IMR-90 (cell line): ENCODE measurements at regions not wholly inside any gene's neighbourhood (a gene's known extent, or its start where the extent isn't known, plus 50 kb on each side); places are given as distances from the start of the nearest gene placed in this dataset.

ENCODE experiments used
- ATAC-seq: fragments of 200-7000 bp; cut with Tn5 transposase; 2 replicates; pipeline ENCODE4 v1.9.1; 2020; ENCODE audit warnings: low read depth, mild to moderate bottlenecking, moderate library complexity
- BruUV-seq: library from RNA; stranded (reverse); fragments of 400-500 nt; replicated peaks from 2 replicates; lab custom pipeline; 2021; lab: Mats Ljungman, UMichigan
- CTCF ChIA-PET: fragments of 300-600 bp; formaldehyde crosslinking; extraction: SDS; loops from one replicate; lab custom pipeline; 2021; ENCODE audit warnings: antibody characterized with exemption; lab: Yijun Ruan, JAX
- POLR2A ChIA-PET: fragments of 300-600 bp; sonication (Branson Sonifier 250); formaldehyde crosslinking; loops from one replicate; lab custom pipeline; 2022; ENCODE audit warnings: antibody characterized with exemption; ENCODE audit not compliant: unreplicated experiment; lab: Charles Lee
- DNase-seq: peaks from one replicate; pipeline ENCODE4 v3.0.0; 2013
- H2AFZ ChIP-seq: replicated peaks from 2 replicates; pipeline ENCODE3; 2013; ENCODE audit warnings: low read length, mild to moderate bottlenecking; ENCODE audit not compliant: poor library complexity
- H2AK5ac ChIP-seq: 2 replicates; pipeline ENCODE4 v1.6.1; 2013; ENCODE audit warnings: low read depth, low read length, inconsistent platforms
- H2AK9ac ChIP-seq: replicated peaks from 2 replicates; pipeline ENCODE3; 2013; ENCODE audit warnings: mild to moderate bottlenecking, low read depth, low read length, moderate library complexity; ENCODE audit not compliant: poor library complexity
- H2BK120ac ChIP-seq: 2 replicates; pipeline ENCODE4 v1.6.1; 2013; ENCODE audit warnings: low read depth, low read length, inconsistent platforms
- H2BK15ac ChIP-seq: 3 replicates; pipeline ENCODE4 v1.6.1; 2013; ENCODE audit warnings: low read depth, low read length, inconsistent platforms
- H2BK20ac ChIP-seq: 2 replicates; pipeline ENCODE4 v1.6.1; 2013; ENCODE audit warnings: low read depth, mild to moderate bottlenecking, inconsistent platforms, low read length, moderate library complexity
- H2BK5ac ChIP-seq: 2 replicates; pipeline ENCODE4 v1.6.1; 2013; ENCODE audit warnings: mild to moderate bottlenecking, low read depth, low read length, inconsistent platforms; ENCODE audit not compliant: poor library complexity, severe bottlenecking
- H3K14ac ChIP-seq: replicated peaks from 2 replicates; pipeline ENCODE4 v1.6.1; 2013; ENCODE audit warnings: low read depth, low read length, inconsistent platforms
- H3K18ac ChIP-seq: 2 replicates; pipeline ENCODE4 v1.6.1; 2013; ENCODE audit warnings: low read depth, low read length, control low read depth
- H3K23ac ChIP-seq: 2 replicates; pipeline ENCODE4 v1.6.1; 2013; ENCODE audit warnings: low read depth, low read length, inconsistent platforms
- H3K27ac ChIP-seq: 2 replicates; pipeline ENCODE4 v1.5.1; 2013; ENCODE audit warnings: mild to moderate bottlenecking, control low read depth, low read length; ENCODE audit not compliant: insufficient read depth
- H3K27me3 ChIP-seq: 2 replicates; pipeline ENCODE4 v1.6.1; 2013; ENCODE audit warnings: low read length; ENCODE audit not compliant: control insufficient read depth, insufficient read depth
- H3K36me3 ChIP-seq: 2 replicates; pipeline ENCODE4 v1.6.1; 2013; ENCODE audit warnings: low read length, mixed read lengths; ENCODE audit not compliant: control insufficient read depth, insufficient read depth
- H3K4ac ChIP-seq: 2 replicates; pipeline ENCODE4 v1.6.1; 2013; ENCODE audit warnings: low read depth, low read length, inconsistent platforms
- H3K4me1 ChIP-seq: 2 replicates; pipeline ENCODE4 v1.6.1; 2013; ENCODE audit warnings: low read length, mixed read lengths; ENCODE audit not compliant: control insufficient read depth, insufficient read depth
- H3K4me2 ChIP-seq: 2 replicates; pipeline ENCODE4 v1.6.1; 2013; ENCODE audit warnings: low read depth, mild to moderate bottlenecking, control low read depth, low read length, moderate library complexity
- H3K4me3 ChIP-seq: 2 replicates; pipeline ENCODE4 v1.5.1; 2013; ENCODE audit warnings: low read depth, mild to moderate bottlenecking, control low read depth, low read length, moderate library complexity; ENCODE audit not compliant: insufficient read depth
- H3K56ac ChIP-seq: 2 replicates; pipeline ENCODE4 v1.6.1; 2013; ENCODE audit warnings: low read length, inconsistent platforms; ENCODE audit not compliant: insufficient read depth; ENCODE audit errors: extremely low read depth
- H3K79me1 ChIP-seq, 2 experiments: 2 replicates each; pipeline ENCODE4 v1.6.1; 2013; ENCODE audit warnings: low read length in 2 of 2, inconsistent platforms in 1 of 2, low read depth in 1 of 2
- H3K9ac ChIP-seq: 2 replicates; pipeline ENCODE4 v1.6.1; 2013; ENCODE audit warnings: low read depth, low read length, control low read depth
- H3K9me1 ChIP-seq: 2 replicates; pipeline ENCODE4 v1.6.1; 2013; ENCODE audit warnings: low read length, inconsistent platforms; ENCODE audit not compliant: insufficient read depth
- H3K9me3 ChIP-seq: 2 replicates; pipeline ENCODE4 v1.6.1; 2013; ENCODE audit warnings: low read length; ENCODE audit not compliant: control insufficient read depth, insufficient read depth
- H4K20me1 ChIP-seq: 2 replicates; pipeline ENCODE4 v1.6.1; 2013; ENCODE audit warnings: low read length, inconsistent platforms; ENCODE audit not compliant: insufficient read depth
- H4K5ac ChIP-seq: 2 replicates; pipeline ENCODE4 v1.6.1; 2013; ENCODE audit warnings: mild to moderate bottlenecking, low read depth, low read length, control low read depth
- H4K8ac ChIP-seq, 2 experiments: 2 replicates each; pipeline ENCODE4 v1.6.1; 2013; ENCODE audit warnings: low read depth in 2 of 2, low read length in 2 of 2, control low read depth in 1 of 2, inconsistent platforms in 1 of 2
- H4K91ac ChIP-seq: 2 replicates; pipeline ENCODE4 v1.6.1; 2013; ENCODE audit warnings: low read depth, low read length, inconsistent platforms; ENCODE audit not compliant: insufficient read depth
- BHLHE40 ChIP-seq: fragments of 150-350 bp; IDR thresholded peaks from 2 replicates; pipeline ENCODE4 v1.6.1; 2016; ENCODE audit warnings: mild to moderate bottlenecking, low read depth, low read length
- CEBPB ChIP-seq: IDR thresholded peaks from 2 replicates; pipeline ENCODE4 v1.6.1; 2012; ENCODE audit warnings: low read depth, low read length, improper control_type of control experiment
- CHD1 ChIP-seq: IDR thresholded peaks from 2 replicates; pipeline ENCODE4 v1.6.1; 2012; ENCODE audit warnings: low read depth, low read length, improper control_type of control experiment
- FOS ChIP-seq: fragments of 150-350 bp; IDR thresholded peaks from 2 replicates; pipeline ENCODE4 v1.6.1; 2016; ENCODE audit warnings: low read depth, low read length
- MAFK ChIP-seq: IDR thresholded peaks from 2 replicates; pipeline ENCODE4 v1.6.1; 2012; ENCODE audit warnings: low read depth, low read length, improper control_type of control experiment
- MAZ ChIP-seq: IDR thresholded peaks from 2 replicates; pipeline ENCODE4 v1.6.1; 2012; ENCODE audit warnings: low read depth, mild to moderate bottlenecking, low read length, improper control_type of control experiment, moderate library complexity, borderline replicate concordance
- MXI1 ChIP-seq: IDR thresholded peaks from 2 replicates; pipeline ENCODE4 v1.6.1; 2012; ENCODE audit warnings: low read depth, mild to moderate bottlenecking, low read length, moderate library complexity, borderline replicate concordance
- NFE2L2 ChIP-seq: fragments of 150-350 bp; IDR thresholded peaks from 2 replicates; pipeline ENCODE4 v1.6.1; 2016; ENCODE audit warnings: low read depth, mild to moderate bottlenecking, low read length
- POLR2A ChIP-seq: IDR thresholded peaks from 2 replicates; pipeline ENCODE4 v1.6.1; 2012; ENCODE audit warnings: mild to moderate bottlenecking, low read depth, low read length
- RAD21 ChIP-seq: IDR thresholded peaks from 2 replicates; pipeline ENCODE4 v1.6.1; 2012; ENCODE audit warnings: low read length, improper control_type of control experiment
- RCOR1 ChIP-seq: IDR thresholded peaks from 2 replicates; pipeline ENCODE4 v1.6.1; 2012; ENCODE audit warnings: mild to moderate bottlenecking, low read length, improper control_type of control experiment; ENCODE audit not compliant: insufficient replicate concordance
- RFX5 ChIP-seq: IDR thresholded peaks from 2 replicates; pipeline ENCODE4 v1.8.0; 2012; ENCODE audit warnings: low read depth, mild to moderate bottlenecking, low read length, moderate library complexity
- SMC3 ChIP-seq: fragments of 150-350 bp; IDR thresholded peaks from 2 replicates; pipeline ENCODE4 v1.6.1; 2016; ENCODE audit warnings: low read depth, mild to moderate bottlenecking, antibody characterized with exemption, low read length, moderate library complexity
- WGBS, 2 experiments: methylation state at CpG; one replicate each; pipeline versions ENCODE4 v1.1.5 to v1.1.7; 2013; ENCODE audit warnings: missing lambda C conversion rate in 2 of 2; ENCODE audit not compliant: insufficient read length in 1 of 2; ENCODE audit errors: extremely low coverage in 2 of 2; 5-methylcytosine and 5-hydroxymethylcytosine counted together
- dilution Hi-C: fragments of 300-500 bp; cut with HindIII; formaldehyde crosslinking; loops from one replicate; pipeline ENCODE4 v1.14.3; 2018; ENCODE audit warnings: low sequenced_read_pairs; ENCODE audit not compliant: unreplicated experiment
- in situ Hi-C: fragments of 300-500 bp; cut with MboI; formaldehyde crosslinking; loops from 3 replicates; pipeline ENCODE4 v1.14.3; 2019; ENCODE audit warnings: low sequenced_read_pairs, inconsistent platforms, mixed read lengths
- intact Hi-C: fragments of 100-400 bp; cut with micrococcal nuclease; formaldehyde crosslinking; loops from 2 replicates; pipeline ENCODE4 v1.10.0; 2022
- TF ChIP-seq, protein P1 (sequence below): fragments of 150-350 bp; IDR thresholded peaks from 2 replicates; pipeline ENCODE4 v1.6.1; 2016; ENCODE audit warnings: low read depth, mild to moderate bottlenecking, low read length, moderate library complexity, borderline replicate concordance
- TF ChIP-seq, protein P2 (sequence below): conservative IDR thresholded peaks from 2 replicates; pipeline ENCODE4 v1.5.1; 2012; ENCODE audit warnings: mild to moderate bottlenecking, low read depth, low read length, improper control_type of control experiment
- TF ChIP-seq, protein P3 (sequence below): fragments of 150-350 bp; IDR thresholded peaks from 2 replicates; pipeline ENCODE4 v1.6.1; 2017; ENCODE audit warnings: mild to moderate bottlenecking, antibody characterized with exemption, low read length, low read depth

DNA sequence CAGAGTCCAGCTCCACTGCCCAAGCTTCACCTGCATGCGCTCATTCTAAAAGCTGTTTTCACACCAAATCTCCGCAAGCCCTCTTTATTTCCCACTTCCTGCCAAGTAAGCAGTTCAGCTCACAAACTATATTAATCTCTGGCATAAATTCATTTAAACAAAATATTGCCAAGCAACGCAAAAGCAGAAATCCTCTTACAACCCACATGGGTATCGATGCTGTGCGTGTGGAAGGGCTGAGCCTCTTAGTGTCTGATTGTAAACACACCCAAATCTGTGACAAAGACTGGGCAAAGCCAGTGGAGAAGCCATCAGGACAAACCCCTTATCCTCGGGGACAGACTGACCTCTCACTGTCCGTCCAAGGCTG is 124.3 kb upstream of the ATP2B2 start:
- CTCF ChIA-PET: no interaction called here
- H3K4me3 ChIP-seq: no peak overlapping the region
- H3K9me1 ChIP-seq: no peaks in the 10 kb centered on the region
- ATAC-seq (no peak), DNase-seq (no peak)
- H2BK5ac ChIP-seq: no peak overlapping the region
- no peak overlapping the region for H3K9ac ChIP-seq
- no peaks in the 10 kb centered on the region for H3K9me3 ChIP-seq
- POLR2A ChIA-PET: no interaction called here
- intact Hi-C loops: no loop called here
- in situ Hi-C loops: no loop called here
- TF ChIP-seq RFX5 (no peak), SMC3 (no peak), CHD1 (no peak), RCOR1 (no peak), FOS (no peak), MAFK (no peak), BHLHE40 (no peak), MXI1 (no peak), POLR2A (no peak), NFE2L2 (no peak), RAD21 (no peak), MAZ (no peak), CEBPB (no peak)
- TF ChIP-seq, protein P1, sequence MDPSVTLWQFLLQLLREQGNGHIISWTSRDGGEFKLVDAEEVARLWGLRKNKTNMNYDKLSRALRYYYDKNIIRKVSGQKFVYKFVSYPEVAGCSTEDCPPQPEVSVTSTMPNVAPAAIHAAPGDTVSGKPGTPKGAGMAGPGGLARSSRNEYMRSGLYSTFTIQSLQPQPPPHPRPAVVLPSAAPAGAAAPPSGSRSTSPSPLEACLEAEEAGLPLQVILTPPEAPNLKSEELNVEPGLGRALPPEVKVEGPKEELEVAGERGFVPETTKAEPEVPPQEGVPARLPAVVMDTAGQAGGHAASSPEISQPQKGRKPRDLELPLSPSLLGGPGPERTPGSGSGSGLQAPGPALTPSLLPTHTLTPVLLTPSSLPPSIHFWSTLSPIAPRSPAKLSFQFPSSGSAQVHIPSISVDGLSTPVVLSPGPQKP: no peak
- TF ChIP-seq, protein P2, sequence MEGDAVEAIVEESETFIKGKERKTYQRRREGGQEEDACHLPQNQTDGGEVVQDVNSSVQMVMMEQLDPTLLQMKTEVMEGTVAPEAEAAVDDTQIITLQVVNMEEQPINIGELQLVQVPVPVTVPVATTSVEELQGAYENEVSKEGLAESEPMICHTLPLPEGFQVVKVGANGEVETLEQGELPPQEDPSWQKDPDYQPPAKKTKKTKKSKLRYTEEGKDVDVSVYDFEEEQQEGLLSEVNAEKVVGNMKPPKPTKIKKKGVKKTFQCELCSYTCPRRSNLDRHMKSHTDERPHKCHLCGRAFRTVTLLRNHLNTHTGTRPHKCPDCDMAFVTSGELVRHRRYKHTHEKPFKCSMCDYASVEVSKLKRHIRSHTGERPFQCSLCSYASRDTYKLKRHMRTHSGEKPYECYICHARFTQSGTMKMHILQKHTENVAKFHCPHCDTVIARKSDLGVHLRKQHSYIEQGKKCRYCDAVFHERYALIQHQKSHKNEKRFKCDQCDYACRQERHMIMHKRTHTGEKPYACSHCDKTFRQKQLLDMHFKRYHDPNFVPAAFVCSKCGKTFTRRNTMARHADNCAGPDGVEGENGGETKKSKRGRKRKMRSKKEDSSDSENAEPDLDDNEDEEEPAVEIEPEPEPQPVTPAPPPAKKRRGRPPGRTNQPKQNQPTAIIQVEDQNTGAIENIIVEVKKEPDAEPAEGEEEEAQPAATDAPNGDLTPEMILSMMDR: no peak
- TF ChIP-seq, protein P3, sequence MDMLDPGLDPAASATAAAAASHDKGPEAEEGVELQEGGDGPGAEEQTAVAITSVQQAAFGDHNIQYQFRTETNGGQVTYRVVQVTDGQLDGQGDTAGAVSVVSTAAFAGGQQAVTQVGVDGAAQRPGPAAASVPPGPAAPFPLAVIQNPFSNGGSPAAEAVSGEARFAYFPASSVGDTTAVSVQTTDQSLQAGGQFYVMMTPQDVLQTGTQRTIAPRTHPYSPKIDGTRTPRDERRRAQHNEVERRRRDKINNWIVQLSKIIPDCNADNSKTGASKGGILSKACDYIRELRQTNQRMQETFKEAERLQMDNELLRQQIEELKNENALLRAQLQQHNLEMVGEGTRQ: no peak
- no peak overlapping the region for H3K4ac ChIP-seq
- H4K8ac ChIP-seq: no peak overlapping the region
- no peak overlapping the region for H4K5ac ChIP-seq
- H3K36me3 ChIP-seq: no peaks in the 10 kb centered on the region
- no peak overlapping the region for H3K18ac ChIP-seq
- no peak overlapping the region for H2AK5ac ChIP-seq
- H2AK9ac ChIP-seq: no peak overlapping the region
- no peak overlapping the region for H3K27ac ChIP-seq
- no peak overlapping the region for H2BK15ac ChIP-seq
- BruUV-seq: no TSS peak
- H2BK20ac ChIP-seq: no peak overlapping the region
- no peak overlapping the region for H2AFZ ChIP-seq
- H3K4me2 ChIP-seq: no peak overlapping the region
- dilution Hi-C loops: no loop called here
- no peaks in the 10 kb centered on the region for H3K79me1 ChIP-seq
- no peak overlapping the region for H3K14ac ChIP-seq
- H4K91ac ChIP-seq: no peak overlapping the region
- H3K4me1 ChIP-seq: no peaks in the 10 kb centered on the region
- no peak overlapping the region for H3K23ac ChIP-seq
- no peak overlapping the region for H2BK120ac ChIP-seq
- no peak overlapping the region for H3K56ac ChIP-seq
- no peaks in the 10 kb centered on the region for H4K20me1 ChIP-seq
- WGBS, 2 experiments: 67% methylated on average over 3 of the region's 7 CpGs; no CpG with 5 or more reads in 1 of the 2 experiments
- H3K27me3 ChIP-seq: 0 out of 2 replicates have a peak, but pooled peaks cover 1% of the 10 kb centered on the region
